ENCODE measurements at regions not wholly inside any gene's neighbourhood (a gene's known extent, or its start where the extent isn't known, plus 50 kb on each side); places are given as distances from the start of the nearest gene placed in this dataset.

- Histone ChIP-seq H3K4me2 (ENCODE audit: insufficient read depth, low read length) (no peak overlapping the region), H3K4me3 (replicated peaks in 1 of 3; ENCODE audit: insufficient read depth in 1 of 3, low read depth in 1 of 3, low read length in 3 of 3) (no peak overlapping the region), H3K9ac (replicated peaks; ENCODE audit: extremely low read depth, insufficient read depth, low read length) (no peak overlapping the region), H3K9me1 (replicated peaks; ENCODE audit: control insufficient read depth, extremely low read depth, insufficient read depth, low read length) (no peaks in the 10 kb centered on the region), H4K20me1 (replicated peaks; ENCODE audit: control insufficient read depth, extremely low read depth, insufficient read depth, low read length) (no peaks in the 10 kb centered on the region), H3K79me2 (ENCODE audit: control insufficient read depth, insufficient read depth, low read length) (no peaks in the 10 kb centered on the region), H3K27ac (ENCODE audit: insufficient read depth, low read depth, low read length) (no peak overlapping the region), H2AFZ (ENCODE audit: low read depth, low read length) (no peak overlapping the region), H3K9me3 (replicated peaks; ENCODE audit: control insufficient read depth, insufficient read depth, low read length) (no peaks in the 10 kb centered on the region), H3K27me3 (ENCODE audit: control insufficient read depth in 2 of 2, insufficient read depth in 2 of 2, low read length in 2 of 2) (no peaks in the 10 kb centered on the region), H3K4me1 (ENCODE audit: control insufficient read depth, extremely low read depth, insufficient read depth, low read length) (no peaks in the 10 kb centered on the region), H3K36me3 (ENCODE audit: control insufficient read depth in 2 of 2, extremely low read depth in 1 of 2, insufficient read depth in 2 of 2, low read length in 2 of 2) (no peaks in the 10 kb centered on the region)
- FAIRE-seq: no peak
- dilution Hi-C loops (cut with MboI; ENCODE audit: extremely low pct_ligation_motif_present, low sequenced_read_pairs) (no loop called here), intact Hi-C loops (cut with micrococcal nuclease) (no loop called here)
- POLR2A ChIA-PET: no interaction called here
- no peak for DNase-seq (ENCODE audit: low read depth, low spot score)
- TF ChIP-seq MYC (IDR thresholded peaks at IDR 0.05; ENCODE audit: low read depth, low read length) (no peak), JUN (IDR thresholded peaks at IDR 0.05; ENCODE audit: borderline replicate concordance, insufficient read depth, insufficient read length, low read depth) (no peak), GATA2 (IDR thresholded peaks at IDR 0.05; ENCODE audit: insufficient read depth, insufficient read length, low read depth, low read length) (no peak), FOS (IDR thresholded peaks at IDR 0.05; ENCODE audit: borderline replicate concordance, insufficient read depth, low read length) (no peak), EZH2 (IDR thresholded peaks at IDR 0.05; ENCODE audit: borderline replicate concordance, low read depth, low read length, severe bottlenecking) (no peak), CTCF (IDR thresholded peaks at IDR 0.05; ENCODE audit: extremely low read depth in 1 of 2, insufficient read depth in 1 of 2, low read depth in 1 of 2, low read length in 2 of 2) (no peak), MAX (IDR thresholded peaks at IDR 0.05; ENCODE audit: insufficient read depth, insufficient read length) (no peak), POLR2AphosphoS5 (IDR thresholded peaks at IDR 0.05; ENCODE audit: insufficient read depth, low read depth, low read length) (no peak), POLR2A (IDR thresholded peaks at IDR 0.05; ENCODE audit: low read depth, low read length) (no peak)
- BruUV-seq (replicated peaks): no TSS peak
- CTCF ChIA-PET: no interaction called here
Observed at GRCh38 chr2:199554026-199554425, 96.3 kb upstream of the SATB2 start.

Measured in endothelial cell of umbilical vein (primary cell).